GM23338 (cell line): ENCODE measurements at regions not wholly inside any gene's neighbourhood (a gene's known extent, or its start where the extent isn't known, plus 50 kb on each side); places are given as distances from the start of the nearest gene placed in this dataset.
"Not testable (repeated sequence)": the region's sequence is repeated elsewhere in the genome, so short reads cannot be mapped to it uniquely, and the experiment has no call there.

Experiments
- ATAC-seq: fragments of 200-7000 bp; cut with Tn5 transposase; 3 replicates; pipeline ENCODE4 v1.9.1; 2020
- DNase-seq: peaks from one replicate; pipeline ENCODE4 v3.0.0-alpha.2; 2015; ENCODE audit warnings: low spot score
- H2AFZ ChIP-seq: fragments of 200-600 bp; sonication (generic); 2 replicates; pipeline ENCODE4 v1.8.0; 2016; ENCODE audit warnings: antibody characterized with exemption, mild to moderate bottlenecking, moderate library complexity
- H3F3A ChIP-seq: fragments of 200-600 bp; sonication (generic); replicated peaks from 2 replicates; pipeline ENCODE4 v1.8.0; 2017; ENCODE audit warnings: antibody characterized with exemption, mixed run types, low read depth
- H3K27ac ChIP-seq: fragments of 200-600 bp; sonication (generic); 2 replicates; pipeline ENCODE4 v1.6.1; 2016; ENCODE audit warnings: low read depth
- H3K27me3 ChIP-seq: fragments of 200-600 bp; sonication (generic); 2 replicates; pipeline ENCODE4 v1.8.0; 2016; ENCODE audit warnings: mild to moderate bottlenecking, mixed run types, moderate library complexity; ENCODE audit not compliant: insufficient read depth
- H3K36me3 ChIP-seq: fragments of 200-600 bp; sonication (generic); 2 replicates; pipeline ENCODE4 v1.8.0; 2016; ENCODE audit warnings: mild to moderate bottlenecking; ENCODE audit not compliant: insufficient read depth
- H3K4me1 ChIP-seq: fragments of 200-600 bp; sonication (generic); 2 replicates; pipeline ENCODE4 v1.8.0; 2016; ENCODE audit warnings: mild to moderate bottlenecking, moderate library complexity; ENCODE audit not compliant: insufficient read depth
- H3K4me2 ChIP-seq: fragments of 200-600 bp; sonication (generic); 2 replicates; pipeline ENCODE4 v1.7.1; 2017; ENCODE audit warnings: mixed run types
- H3K4me3 ChIP-seq: fragments of 200-600 bp; sonication (generic); 2 replicates; pipeline ENCODE4 v1.6.1; 2016; ENCODE audit warnings: mixed run types
- H3K79me2 ChIP-seq: fragments of 200-600 bp; sonication (generic); replicated peaks from 2 replicates; pipeline ENCODE4 v1.8.0; 2017; ENCODE audit warnings: mild to moderate bottlenecking; ENCODE audit not compliant: insufficient read depth
- H3K9me2 ChIP-seq: fragments of 200-600 bp; sonication (generic); 2 replicates; pipeline ENCODE4 v1.8.0; 2017; ENCODE audit not compliant: insufficient read depth
- H4K20me1 ChIP-seq: fragments of 200-600 bp; sonication (generic); replicated peaks from 2 replicates; pipeline ENCODE4 v1.8.0; 2017; ENCODE audit warnings: mild to moderate bottlenecking; ENCODE audit not compliant: insufficient read depth
- H3K27ac Mint-ChIP-seq: 2 replicates; pipeline ENCODE4 v1.8.0; 2020; ENCODE audit warnings: inconsistent platforms, mild to moderate bottlenecking, moderate library complexity, mixed read lengths
- H3K27me3 Mint-ChIP-seq: 3 replicates; pipeline ENCODE4 v1.8.0; 2022; ENCODE audit warnings: low read depth, mild to moderate bottlenecking, moderate library complexity, mixed read lengths, inconsistent platforms; ENCODE audit not compliant: insufficient read depth, poor library complexity
- H3K36me3 Mint-ChIP-seq: 3 replicates; pipeline ENCODE4 v1.8.0; 2021; ENCODE audit warnings: low read depth, mild to moderate bottlenecking, inconsistent platforms, moderate library complexity, mixed read lengths
- H3K4me1 Mint-ChIP-seq: 3 replicates; pipeline ENCODE4 v1.8.0; 2020; ENCODE audit warnings: mild to moderate bottlenecking, inconsistent platforms, mixed read lengths
- H3K4me3 Mint-ChIP-seq: 3 replicates; pipeline ENCODE4 v1.8.0; 2021; ENCODE audit warnings: moderate library complexity, mild to moderate bottlenecking, inconsistent platforms, mixed read lengths
- H3K9me3 Mint-ChIP-seq: 3 replicates; pipeline ENCODE4 v1.8.0; 2020; ENCODE audit warnings: moderate library complexity, mild to moderate bottlenecking, inconsistent platforms, mixed read lengths
- CREB1 ChIP-seq: fragments of 250-450 bp; sonication (Bioruptor Pico); IDR thresholded peaks from 2 replicates; pipeline ENCODE4 v1.5.0; 2020; ENCODE audit warnings: low read depth, mild to moderate bottlenecking, moderate library complexity
- ETS1 ChIP-seq: IDR thresholded peaks from 2 replicates; pipeline ENCODE4 v1.6.1; 2016; ENCODE audit warnings: antibody characterized with exemption
- JUNB ChIP-seq: IDR thresholded peaks from one replicate; pipeline ENCODE4 v1.6.1; 2016; ENCODE audit warnings: antibody characterized with exemption; ENCODE audit not compliant: unreplicated experiment
- NANOG ChIP-seq: IDR thresholded peaks from 2 replicates; pipeline ENCODE4 v1.6.1; 2016; ENCODE audit warnings: antibody characterized with exemption, borderline replicate concordance
- STAT1 ChIP-seq: IDR thresholded peaks from one replicate; pipeline ENCODE4 v1.6.1; 2016; ENCODE audit warnings: antibody characterized with exemption; ENCODE audit not compliant: unreplicated experiment
- ZNF114 ChIP-seq: fragments of 250-450 bp; sonication (Bioruptor Pico); IDR thresholded peaks from 2 replicates; pipeline ENCODE4 v1.5.0; 2020; ENCODE audit warnings: mild to moderate bottlenecking, moderate library complexity
- ZNF331 ChIP-seq: fragments of 250-450 bp; sonication (Bioruptor Pico); IDR thresholded peaks from 2 replicates; pipeline ENCODE4 v1.5.0; 2020; ENCODE audit warnings: low read depth, mild to moderate bottlenecking, moderate library complexity
- TF ChIP-seq, protein P1 (sequence below): IDR thresholded peaks from one replicate; pipeline ENCODE4 v1.6.1; 2018; ENCODE audit warnings: antibody characterized with exemption; ENCODE audit not compliant: unreplicated experiment
- TF ChIP-seq, protein P2 (sequence below): fragments of 250-450 bp; sonication (Bioruptor Pico); IDR thresholded peaks from 2 replicates; pipeline ENCODE4 v1.5.0; 2020; ENCODE audit warnings: mild to moderate bottlenecking, moderate library complexity

- TF ChIP-seq ZNF114 (CRISPR knock-in tag) (no peak), JUNB (no peak)
- TF ChIP-seq, protein P1, sequence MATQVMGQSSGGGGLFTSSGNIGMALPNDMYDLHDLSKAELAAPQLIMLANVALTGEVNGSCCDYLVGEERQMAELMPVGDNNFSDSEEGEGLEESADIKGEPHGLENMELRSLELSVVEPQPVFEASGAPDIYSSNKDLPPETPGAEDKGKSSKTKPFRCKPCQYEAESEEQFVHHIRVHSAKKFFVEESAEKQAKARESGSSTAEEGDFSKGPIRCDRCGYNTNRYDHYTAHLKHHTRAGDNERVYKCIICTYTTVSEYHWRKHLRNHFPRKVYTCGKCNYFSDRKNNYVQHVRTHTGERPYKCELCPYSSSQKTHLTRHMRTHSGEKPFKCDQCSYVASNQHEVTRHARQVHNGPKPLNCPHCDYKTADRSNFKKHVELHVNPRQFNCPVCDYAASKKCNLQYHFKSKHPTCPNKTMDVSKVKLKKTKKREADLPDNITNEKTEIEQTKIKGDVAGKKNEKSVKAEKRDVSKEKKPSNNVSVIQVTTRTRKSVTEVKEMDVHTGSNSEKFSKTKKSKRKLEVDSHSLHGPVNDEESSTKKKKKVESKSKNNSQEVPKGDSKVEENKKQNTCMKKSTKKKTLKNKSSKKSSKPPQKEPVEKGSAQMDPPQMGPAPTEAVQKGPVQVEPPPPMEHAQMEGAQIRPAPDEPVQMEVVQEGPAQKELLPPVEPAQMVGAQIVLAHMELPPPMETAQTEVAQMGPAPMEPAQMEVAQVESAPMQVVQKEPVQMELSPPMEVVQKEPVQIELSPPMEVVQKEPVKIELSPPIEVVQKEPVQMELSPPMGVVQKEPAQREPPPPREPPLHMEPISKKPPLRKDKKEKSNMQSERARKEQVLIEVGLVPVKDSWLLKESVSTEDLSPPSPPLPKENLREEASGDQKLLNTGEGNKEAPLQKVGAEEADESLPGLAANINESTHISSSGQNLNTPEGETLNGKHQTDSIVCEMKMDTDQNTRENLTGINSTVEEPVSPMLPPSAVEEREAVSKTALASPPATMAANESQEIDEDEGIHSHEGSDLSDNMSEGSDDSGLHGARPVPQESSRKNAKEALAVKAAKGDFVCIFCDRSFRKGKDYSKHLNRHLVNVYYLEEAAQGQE = no peak
These were observed 60.1 kb upstream of the OGFRL1 start (continued) for GRCh38 chr6:71228461-71229041.

- H3K9me2 ChIP-seq = no peaks in the 10 kb centered on the region
- no peaks in the 10 kb centered on the region for H3K79me2 ChIP-seq
- no peak overlapping the region for H3K4me2 ChIP-seq
- H3K36me3 ChIP-seq = no peaks in the 10 kb centered on the region
- H3K4me3 ChIP-seq = no peak overlapping the region
- no peak overlapping the region for H3K27ac ChIP-seq
- H3K4me1 ChIP-seq = no peaks in the 10 kb centered on the region
- H3K27me3 Mint-ChIP-seq = no peaks in the 10 kb centered on the region
- H3F3A ChIP-seq = no peaks in the 10 kb centered on the region
- TF ChIP-seq ZNF331 (CRISPR knock-in tag) = no peak
- TF ChIP-seq ZNF114 (CRISPR knock-in tag) = no peak
- no peak for TF ChIP-seq JUNB
- no peak for TF ChIP-seq NANOG
- TF ChIP-seq, protein P2, sequence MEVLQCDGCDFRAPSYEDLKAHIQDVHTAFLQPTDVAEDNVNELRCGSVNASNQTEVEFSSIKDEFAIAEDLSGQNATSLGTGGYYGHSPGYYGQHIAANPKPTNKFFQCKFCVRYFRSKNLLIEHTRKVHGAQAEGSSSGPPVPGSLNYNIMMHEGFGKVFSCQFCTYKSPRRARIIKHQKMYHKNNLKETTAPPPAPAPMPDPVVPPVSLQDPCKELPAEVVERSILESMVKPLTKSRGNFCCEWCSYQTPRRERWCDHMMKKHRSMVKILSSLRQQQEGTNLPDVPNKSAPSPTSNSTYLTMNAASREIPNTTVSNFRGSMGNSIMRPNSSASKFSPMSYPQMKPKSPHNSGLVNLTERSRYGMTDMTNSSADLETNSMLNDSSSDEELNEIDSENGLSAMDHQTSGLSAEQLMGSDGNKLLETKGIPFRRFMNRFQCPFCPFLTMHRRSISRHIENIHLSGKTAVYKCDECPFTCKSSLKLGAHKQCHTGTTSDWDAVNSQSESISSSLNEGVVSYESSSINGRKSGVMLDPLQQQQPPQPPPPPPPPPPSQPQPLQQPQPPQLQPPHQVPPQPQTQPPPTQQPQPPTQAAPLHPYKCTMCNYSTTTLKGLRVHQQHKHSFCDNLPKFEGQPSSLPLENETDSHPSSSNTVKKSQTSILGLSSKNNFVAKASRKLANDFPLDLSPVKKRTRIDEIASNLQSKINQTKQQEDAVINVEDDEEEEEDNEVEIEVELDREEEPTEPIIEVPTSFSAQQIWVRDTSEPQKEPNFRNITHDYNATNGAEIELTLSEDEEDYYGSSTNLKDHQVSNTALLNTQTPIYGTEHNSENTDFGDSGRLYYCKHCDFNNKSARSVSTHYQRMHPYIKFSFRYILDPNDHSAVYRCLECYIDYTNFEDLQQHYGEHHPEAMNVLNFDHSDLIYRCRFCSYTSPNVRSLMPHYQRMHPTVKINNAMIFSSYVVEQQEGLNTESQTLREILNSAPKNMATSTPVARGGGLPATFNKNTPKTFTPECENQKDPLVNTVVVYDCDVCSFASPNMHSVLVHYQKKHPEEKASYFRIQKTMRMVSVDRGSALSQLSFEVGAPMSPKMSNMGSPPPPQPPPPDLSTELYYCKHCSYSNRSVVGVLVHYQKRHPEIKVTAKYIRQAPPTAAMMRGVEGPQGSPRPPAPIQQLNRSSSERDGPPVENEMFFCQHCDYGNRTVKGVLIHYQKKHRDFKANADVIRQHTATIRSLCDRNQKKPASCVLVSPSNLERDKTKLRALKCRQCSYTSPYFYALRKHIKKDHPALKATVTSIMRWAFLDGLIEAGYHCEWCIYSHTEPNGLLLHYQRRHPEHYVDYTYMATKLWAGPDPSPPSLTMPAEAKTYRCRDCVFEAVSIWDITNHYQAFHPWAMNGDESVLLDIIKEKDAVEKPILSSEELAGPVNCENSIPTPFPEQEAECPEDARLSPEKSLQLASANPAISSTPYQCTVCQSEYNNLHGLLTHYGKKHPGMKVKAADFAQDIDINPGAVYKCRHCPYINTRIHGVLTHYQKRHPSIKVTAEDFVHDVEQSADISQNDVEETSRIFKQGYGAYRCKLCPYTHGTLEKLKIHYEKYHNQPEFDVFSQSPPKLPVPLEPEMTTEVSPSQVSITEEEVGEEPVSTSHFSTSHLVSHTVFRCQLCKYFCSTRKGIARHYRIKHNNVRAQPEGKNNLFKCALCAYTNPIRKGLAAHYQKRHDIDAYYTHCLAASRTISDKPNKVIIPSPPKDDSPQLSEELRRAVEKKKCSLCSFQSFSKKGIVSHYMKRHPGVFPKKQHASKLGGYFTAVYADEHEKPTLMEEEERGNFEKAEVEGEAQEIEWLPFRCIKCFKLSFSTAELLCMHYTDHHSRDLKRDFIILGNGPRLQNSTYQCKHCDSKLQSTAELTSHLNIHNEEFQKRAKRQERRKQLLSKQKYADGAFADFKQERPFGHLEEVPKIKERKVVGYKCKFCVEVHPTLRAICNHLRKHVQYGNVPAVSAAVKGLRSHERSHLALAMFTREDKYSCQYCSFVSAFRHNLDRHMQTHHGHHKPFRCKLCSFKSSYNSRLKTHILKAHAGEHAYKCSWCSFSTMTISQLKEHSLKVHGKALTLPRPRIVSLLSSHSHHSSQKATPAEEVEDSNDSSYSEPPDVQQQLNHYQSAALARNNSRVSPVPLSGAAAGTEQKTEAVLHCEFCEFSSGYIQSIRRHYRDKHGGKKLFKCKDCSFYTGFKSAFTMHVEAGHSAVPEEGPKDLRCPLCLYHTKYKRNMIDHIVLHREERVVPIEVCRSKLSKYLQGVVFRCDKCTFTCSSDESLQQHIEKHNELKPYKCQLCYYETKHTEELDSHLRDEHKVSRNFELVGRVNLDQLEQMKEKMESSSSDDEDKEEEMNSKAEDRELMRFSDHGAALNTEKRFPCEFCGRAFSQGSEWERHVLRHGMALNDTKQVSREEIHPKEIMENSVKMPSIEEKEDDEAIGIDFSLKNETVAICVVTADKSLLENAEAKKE = no peak
- TF ChIP-seq STAT1 = no peak
- no peak for TF ChIP-seq ETS1
- no peak for TF ChIP-seq CREB1 (CRISPR knock-in tag)
- no peak overlapping the region for H3K4me3 Mint-ChIP-seq
- H3K9me3 Mint-ChIP-seq = no peaks in the 10 kb centered on the region
- no peaks in the 10 kb centered on the region for H4K20me1 ChIP-seq
- no peaks in the 10 kb centered on the region for H3K36me3 Mint-ChIP-seq
- H2AFZ ChIP-seq = no peak overlapping the region
- DNase-seq (no peak), ATAC-seq (no peak)
- H3K4me1 Mint-ChIP-seq = no peaks in the 10 kb centered on the region
- H3K27ac Mint-ChIP-seq = no peak overlapping the region
- H3K27me3 ChIP-seq = no peaks in the 10 kb centered on the region
These were observed 59.1 kb upstream of the OGFRL1 start for GRCh38 chr6:71229477-71229876.

GRCh38 chr6:71232890-71233289 lies 55.7 kb upstream of the OGFRL1 start:
- not testable (repeated sequence) for H3K27ac Mint-ChIP-seq, H3K4me3 ChIP-seq, DNase-seq, H3K9me2 ChIP-seq, H3F3A ChIP-seq, H3K4me1 ChIP-seq, H2AFZ ChIP-seq, H3K27me3 ChIP-seq, ATAC-seq, H3K9me3 Mint-ChIP-seq, H3K4me2 ChIP-seq, H4K20me1 ChIP-seq, H3K79me2 ChIP-seq, H3K27me3 Mint-ChIP-seq, H3K27ac ChIP-seq, H3K4me3 Mint-ChIP-seq, H3K36me3 Mint-ChIP-seq, H3K36me3 ChIP-seq
- peaks cover 10% of the 10 kb centered on the region for H3K4me1 Mint-ChIP-seq
